Breast epithelium (tissue), 3 donors: ENCODE measurements at regions not wholly inside any gene's neighbourhood (a gene's known extent, or its start where the extent isn't known, plus 50 kb on each side); places are given as distances from the start of the nearest gene placed in this dataset.

Experiments
- POLR2A ChIP-seq: fragments of 450-650 bp; IDR thresholded peaks from one replicate; pipeline ENCODE4 v1.6.1; 2016; ENCODE audit warnings: antibody characterized with exemption, mild to moderate bottlenecking, moderate library complexity
- TF ChIP-seq, protein P1 (sequence below), 3 donors: fragments of 450-650 bp; IDR thresholded peaks; one replicate each; pipeline ENCODE4 v1.5.1; 2016 to 2017; ENCODE audit warnings: antibody characterized with exemption in 3 of 3, mild to moderate bottlenecking in 3 of 3, moderate library complexity in 3 of 3

DNA sequence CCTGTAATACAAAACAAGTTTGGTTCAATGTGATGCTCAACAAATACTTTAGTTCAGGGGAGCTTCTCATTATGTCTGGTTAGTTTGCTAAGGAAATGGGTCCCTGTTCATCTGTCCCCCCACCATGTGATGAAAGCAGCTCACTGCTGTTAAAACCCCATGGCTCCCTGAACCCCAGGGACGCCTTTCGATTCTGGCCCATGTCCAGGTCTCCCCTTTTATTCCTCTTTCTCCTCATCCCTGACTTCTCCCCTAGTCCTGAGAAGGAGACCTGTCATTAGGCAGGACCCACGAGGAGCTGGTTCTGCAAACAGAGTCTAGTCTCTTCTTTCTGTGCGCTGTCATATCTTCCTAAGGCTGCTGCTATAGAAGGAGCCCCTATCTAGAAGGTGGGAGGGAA is 213.3 kb upstream of the OSR1 start:
- TF ChIP-seq, protein P1, sequence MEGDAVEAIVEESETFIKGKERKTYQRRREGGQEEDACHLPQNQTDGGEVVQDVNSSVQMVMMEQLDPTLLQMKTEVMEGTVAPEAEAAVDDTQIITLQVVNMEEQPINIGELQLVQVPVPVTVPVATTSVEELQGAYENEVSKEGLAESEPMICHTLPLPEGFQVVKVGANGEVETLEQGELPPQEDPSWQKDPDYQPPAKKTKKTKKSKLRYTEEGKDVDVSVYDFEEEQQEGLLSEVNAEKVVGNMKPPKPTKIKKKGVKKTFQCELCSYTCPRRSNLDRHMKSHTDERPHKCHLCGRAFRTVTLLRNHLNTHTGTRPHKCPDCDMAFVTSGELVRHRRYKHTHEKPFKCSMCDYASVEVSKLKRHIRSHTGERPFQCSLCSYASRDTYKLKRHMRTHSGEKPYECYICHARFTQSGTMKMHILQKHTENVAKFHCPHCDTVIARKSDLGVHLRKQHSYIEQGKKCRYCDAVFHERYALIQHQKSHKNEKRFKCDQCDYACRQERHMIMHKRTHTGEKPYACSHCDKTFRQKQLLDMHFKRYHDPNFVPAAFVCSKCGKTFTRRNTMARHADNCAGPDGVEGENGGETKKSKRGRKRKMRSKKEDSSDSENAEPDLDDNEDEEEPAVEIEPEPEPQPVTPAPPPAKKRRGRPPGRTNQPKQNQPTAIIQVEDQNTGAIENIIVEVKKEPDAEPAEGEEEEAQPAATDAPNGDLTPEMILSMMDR (IDR thresholded peaks at IDR 0.05): no peak
- no peak for TF ChIP-seq POLR2A
